BLaER1 treated with 17β-estradiol and CSF1 and Interleukin-3, amounts not matched to agents 10 nM and 100 nM (cell line): ENCODE measurements at regions not wholly inside any gene's neighbourhood (a gene's known extent, or its start where the extent isn't known, plus 50 kb on each side); places are given as distances from the start of the nearest gene placed in this dataset.
A peak's percentile ranks its signal among the peaks of the same experiment; 100 is the strongest.
"Not testable (repeated sequence)": the region's sequence is repeated elsewhere in the genome, so short reads cannot be mapped to it uniquely, and the experiment has no call there.

Experiments used
- H3K27ac ChIP-seq, 11 experiments: shearing (Covaris generic); formaldehyde crosslinking; 2 replicates each; pipeline ENCODE4 v1.8.1; 2022
- H3K27me3 ChIP-seq, 11 experiments: shearing (Covaris generic); formaldehyde crosslinking; 2 replicates each; pipeline ENCODE4 v1.8.1; 2022
- H3K36me3 ChIP-seq, 11 experiments: shearing (Covaris generic); formaldehyde crosslinking; 2 replicates each; pipeline ENCODE4 v1.8.1; 2022
- H3K4me1 ChIP-seq, 10 experiments: shearing (Covaris generic); formaldehyde crosslinking; 2 replicates each; pipeline ENCODE4 v1.8.1; 2022
- H3K4me2 ChIP-seq, 11 experiments: shearing (Covaris generic); formaldehyde crosslinking; 2 replicates each; pipeline ENCODE4 v1.8.1; 2022
- H3K4me3 ChIP-seq, 10 experiments: shearing (Covaris generic); formaldehyde crosslinking; 2 replicates each; pipeline ENCODE4 v1.8.1; 2022
- H3K9ac ChIP-seq, 11 experiments: shearing (Covaris generic); formaldehyde crosslinking; 2 replicates each; pipeline ENCODE4 v1.8.1; 2022
- H3K9me3 ChIP-seq, 11 experiments: shearing (Covaris generic); formaldehyde crosslinking; replicated peaks in 1 of 11; 2 replicates each; pipeline ENCODE4 v1.8.1; 2022
- H4K20me1 ChIP-seq, 11 experiments: shearing (Covaris generic); formaldehyde crosslinking; 2 replicates each; pipeline ENCODE4 v1.8.1; 2022

- H3K4me3 ChIP-seq, result peak overlapping the region in 7 of 10 experiments; percentile 32 to 55 (median 41); a peak in 11 of 20 replicates
- not testable (repeated sequence) for H3K36me3 ChIP-seq, H3K9ac ChIP-seq, H3K9me3 ChIP-seq, H4K20me1 ChIP-seq, H3K27ac ChIP-seq, H3K4me1 ChIP-seq
- H3K4me2 ChIP-seq, result peak overlapping the region in 10 of 11 experiments; percentile 6 to 52 (median 38); a peak in 10 of 22 replicates
- H3K27me3 ChIP-seq, result peaks cover 7 to 28% (median 24%) of the 10 kb centered on the region in 11 experiments
Measured at GRCh38 chr7:65140543-65141404, 134.3 kb upstream of the ERV3-1 start.

GRCh38 chr7:65136850-65137249, 130.4 kb upstream of the ERV3-1 start:
- peaks cover 3 to 22% (median 19%) of the 10 kb centered on the region in 11 experiments; a peak in 21 of 22 replicates for H3K27me3 ChIP-seq
- H4K20me1 ChIP-seq, H3K4me1 ChIP-seq, H3K4me3 ChIP-seq, H3K36me3 ChIP-seq, H3K9ac ChIP-seq, H3K4me2 ChIP-seq, H3K27ac ChIP-seq, H3K9me3 ChIP-seq: not testable (repeated sequence)

DNA sequence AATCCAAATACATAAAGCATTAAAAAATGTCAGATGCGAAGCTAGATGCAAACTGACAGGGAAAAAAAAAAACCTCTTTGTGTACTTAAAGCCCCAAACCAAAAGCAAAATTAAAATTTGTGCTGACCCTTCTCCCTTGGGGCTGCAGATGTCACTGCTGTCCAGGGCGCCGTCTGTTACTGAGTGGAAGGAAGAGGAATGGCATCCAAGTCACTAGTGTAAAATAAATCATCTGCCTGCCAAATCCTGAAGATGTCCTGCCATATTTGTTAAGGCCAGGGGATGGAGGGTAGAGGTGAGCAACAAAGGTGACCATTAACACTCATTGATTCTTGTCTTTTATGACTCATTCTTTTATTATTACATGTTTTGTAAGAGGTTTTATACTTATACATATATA, 126.6 kb upstream of the ERV3-1 start:
- H3K4me1 ChIP-seq, H3K36me3 ChIP-seq: not testable (repeated sequence)

GRCh38 chr7:65132256-65132655, 125.8 kb upstream of the ERV3-1 start:
- not testable (repeated sequence) for H3K27ac ChIP-seq, H3K36me3 ChIP-seq, H3K9ac ChIP-seq, H3K4me2 ChIP-seq, H3K4me1 ChIP-seq, H3K9me3 ChIP-seq, H3K27me3 ChIP-seq, H4K20me1 ChIP-seq, H3K4me3 ChIP-seq

More for the DNA sequence above, 126.6 kb upstream of the ERV3-1 start:
- H4K20me1 ChIP-seq, H3K27ac ChIP-seq, H3K4me2 ChIP-seq, H3K9me3 ChIP-seq, H3K9ac ChIP-seq, H3K4me3 ChIP-seq, H3K27me3 ChIP-seq: not testable (repeated sequence)

GRCh38 chr7:65127364-65127763, 120.9 kb upstream of the ERV3-1 start:
- not testable (repeated sequence) for H3K4me1 ChIP-seq, H4K20me1 ChIP-seq, H3K4me2 ChIP-seq, H3K9ac ChIP-seq, H3K36me3 ChIP-seq, H3K9me3 ChIP-seq, H3K27me3 ChIP-seq, H3K4me3 ChIP-seq, H3K27ac ChIP-seq

GRCh38 chr7:65124600-65124999, 118.1 kb upstream of the ERV3-1 start:
- not testable (repeated sequence) for H3K4me1 ChIP-seq

DNA sequence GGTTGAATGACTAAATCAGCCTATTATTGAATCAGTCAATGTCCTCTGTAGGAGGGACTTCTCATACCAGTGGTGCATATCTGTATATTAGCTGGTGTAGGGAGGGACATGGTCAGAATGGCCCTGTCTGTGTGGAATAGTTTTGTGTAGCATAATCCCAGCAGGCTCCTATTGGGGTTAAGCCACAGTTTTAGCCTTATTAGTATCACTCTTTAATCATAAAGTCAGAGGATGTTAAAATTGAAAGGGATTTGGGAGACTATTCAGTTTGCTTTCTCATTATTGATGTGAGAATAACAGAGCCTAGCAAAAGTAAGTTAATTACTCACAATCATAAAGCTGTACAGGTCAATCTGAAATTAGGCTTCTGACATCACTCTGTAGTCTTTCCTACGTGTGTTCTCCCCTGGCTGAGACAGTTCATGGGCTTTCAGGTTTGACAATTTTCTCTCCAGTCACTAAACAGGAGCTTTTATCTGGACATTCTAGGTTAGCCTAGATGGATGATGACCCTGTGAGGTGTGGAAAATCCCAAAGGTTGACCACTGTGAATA, 99.2 kb upstream of the ERV3-1 start:
- not testable (repeated sequence) for H3K36me3 ChIP-seq, H3K4me1 ChIP-seq, H3K9me3 ChIP-seq, H4K20me1 ChIP-seq, H3K27me3 ChIP-seq, H3K4me2 ChIP-seq, H3K4me3 ChIP-seq, H3K9ac ChIP-seq, H3K27ac ChIP-seq

More at GRCh38 chr7:65124600-65124999, 118.1 kb upstream of the ERV3-1 start:
- H4K20me1 ChIP-seq, H3K27me3 ChIP-seq, H3K4me3 ChIP-seq, H3K27ac ChIP-seq, H3K4me2 ChIP-seq, H3K9me3 ChIP-seq, H3K9ac ChIP-seq, H3K36me3 ChIP-seq: not testable (repeated sequence)

GRCh38 chr7:65100499-65100898, 94.0 kb upstream of the ERV3-1 start:
- H3K4me3 ChIP-seq, H3K4me2 ChIP-seq, H3K27ac ChIP-seq, H3K9me3 ChIP-seq, H3K9ac ChIP-seq, H4K20me1 ChIP-seq, H3K4me1 ChIP-seq, H3K36me3 ChIP-seq, H3K27me3 ChIP-seq: not testable (repeated sequence)

DNA sequence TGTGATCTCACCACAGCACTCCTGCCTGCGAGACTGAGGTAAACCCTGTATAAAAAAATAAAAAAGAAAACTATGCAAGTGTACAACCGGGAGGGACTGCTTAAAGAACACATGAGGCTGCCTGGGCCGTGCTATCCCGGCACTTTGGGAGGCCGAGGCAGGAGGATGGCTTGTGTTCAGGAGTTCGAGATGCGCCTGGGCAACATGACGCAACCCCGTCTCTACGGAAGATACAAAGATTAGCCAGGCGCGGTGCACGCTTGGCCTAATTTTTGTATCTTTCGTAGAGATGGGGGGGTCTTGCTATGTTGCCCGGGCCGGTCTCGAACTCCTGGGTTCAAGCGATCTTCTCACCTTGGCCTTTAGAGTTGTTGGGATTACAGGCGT, 75.2 kb upstream of the ERV3-1 start:
- Histone ChIP-seq H3K27ac (peak overlapping the region in 4 of 11 experiments; percentile 30 to 63 (median 41); a peak in 3 of 22 replicates), H3K4me3 (peak overlapping the region; percentile 56 to 71 (median 64); a peak in 15 of 20 replicates), H3K4me2 (peak overlapping the region in 5 of 11 experiments; percentile 5 to 41 (median 26); a peak in 1 of 22 replicates)
- not testable (repeated sequence) for H3K36me3 ChIP-seq, H3K9me3 ChIP-seq, H3K27me3 ChIP-seq, H4K20me1 ChIP-seq, H3K9ac ChIP-seq, H3K4me1 ChIP-seq

DNA sequence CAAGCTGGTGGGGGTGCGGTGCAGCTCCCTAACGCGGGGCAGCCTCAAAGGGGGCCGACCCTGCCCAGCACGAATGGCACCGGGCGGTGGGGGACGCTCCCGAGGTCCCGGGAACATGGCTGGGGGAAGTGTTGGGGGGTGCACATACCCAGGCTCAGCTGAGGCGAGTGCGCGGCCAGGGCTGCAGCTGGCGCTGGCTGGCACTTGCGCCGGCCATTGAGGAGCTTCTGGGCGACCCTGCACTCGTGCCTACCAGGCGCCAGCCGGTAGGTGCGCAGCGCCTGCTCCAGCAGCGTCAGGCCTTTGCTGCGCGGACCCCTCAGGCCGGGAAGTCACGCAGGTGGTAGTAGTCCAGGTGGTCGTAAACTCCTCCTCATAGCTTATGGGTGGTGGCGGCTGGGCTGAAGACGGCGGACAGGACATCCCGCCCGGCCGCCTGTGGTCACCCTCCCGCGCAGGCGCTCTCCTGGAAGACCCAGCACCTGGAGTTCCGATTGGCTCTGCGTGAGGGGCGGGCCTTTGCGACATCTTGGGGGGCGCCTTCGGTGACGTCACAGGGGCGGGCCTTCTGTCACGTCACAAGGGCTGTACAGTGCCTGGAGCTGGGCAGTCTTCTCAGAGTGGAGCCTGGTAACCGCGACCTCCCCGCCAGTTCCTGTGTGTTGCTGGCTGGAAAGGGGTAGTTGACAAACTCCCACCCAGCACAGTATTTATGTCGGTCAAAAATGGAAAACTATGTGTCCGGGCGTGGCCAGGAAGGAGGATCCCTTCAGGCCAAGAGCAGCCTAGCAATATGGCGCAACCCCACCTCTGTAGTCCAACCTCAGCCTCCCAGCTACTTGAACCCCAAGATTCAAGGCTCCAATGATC, 74.5 kb upstream of the ERV3-1 start:
- peak overlapping the region in 10 of 11 experiments; percentile 30 to 63 (median 52); a peak in 16 of 22 replicates for H3K27ac ChIP-seq

DNA sequence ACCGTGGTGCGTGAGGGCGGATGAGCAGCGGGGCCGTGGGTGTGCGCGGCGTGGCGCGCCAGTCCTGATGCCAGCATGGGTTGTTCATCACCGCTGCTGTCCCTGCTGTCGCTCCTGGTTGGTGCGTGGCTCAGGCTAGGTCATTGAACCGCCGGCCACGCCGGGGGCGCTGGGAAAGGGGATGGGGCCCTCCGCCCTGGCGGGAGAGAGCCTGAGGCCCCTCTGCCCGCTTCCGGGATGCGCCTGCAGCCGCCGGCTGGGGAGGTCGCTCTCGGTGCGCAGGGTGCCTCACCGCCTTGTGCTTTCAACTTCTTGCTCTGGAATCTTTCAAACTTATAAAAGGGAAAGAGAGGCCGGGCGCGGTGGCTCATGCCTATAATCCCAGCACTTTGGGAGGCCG, 68.5 kb upstream of the ERV3-1 start:
- not testable (repeated sequence) for H3K27me3 ChIP-seq, H3K4me2 ChIP-seq, H3K9me3 ChIP-seq, H4K20me1 ChIP-seq, H3K27ac ChIP-seq, H3K9ac ChIP-seq, H3K4me1 ChIP-seq, H3K4me3 ChIP-seq
- H3K36me3 ChIP-seq, result peaks cover 0 to 17% (median 12%) of the 10 kb centered on the region in 11 experiments; a peak in 18 of 22 replicates

More for the DNA sequence above, 74.5 kb upstream of the ERV3-1 start:
- H3K27me3 ChIP-seq, H3K4me1 ChIP-seq, H3K9me3 ChIP-seq, H3K36me3 ChIP-seq, H4K20me1 ChIP-seq: not testable (repeated sequence)
- peak overlapping the region; percentile 56 to 71 (median 64) for H3K4me3 ChIP-seq
- H3K9ac ChIP-seq, result peak overlapping the region; percentile 53 to 75 (median 68)
- peak overlapping the region; percentile 11 to 60 (median 48); a peak in 15 of 22 replicates for H3K4me2 ChIP-seq

DNA sequence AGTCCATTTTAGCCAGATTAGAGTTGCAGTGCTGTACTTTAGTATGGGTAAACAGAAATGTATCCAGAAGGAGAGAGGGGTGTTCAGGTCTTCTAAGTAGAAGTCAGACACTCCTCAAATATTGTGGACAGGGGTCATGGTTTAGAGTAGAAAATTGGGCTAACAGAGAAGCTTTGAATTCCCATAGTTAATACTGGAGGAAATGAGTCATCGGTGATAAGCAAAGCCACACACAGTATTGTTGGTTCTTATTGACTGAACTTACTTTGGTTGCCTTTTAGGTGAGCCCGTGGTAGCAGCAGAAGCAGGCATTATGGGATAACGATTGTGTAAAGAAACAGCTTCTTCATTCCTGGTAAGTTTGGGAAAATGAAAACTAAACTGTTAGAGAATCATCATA, 66.7 kb upstream of the ERV3-1 start:
- H3K27ac ChIP-seq, H3K9ac ChIP-seq: not testable (repeated sequence)

DNA sequence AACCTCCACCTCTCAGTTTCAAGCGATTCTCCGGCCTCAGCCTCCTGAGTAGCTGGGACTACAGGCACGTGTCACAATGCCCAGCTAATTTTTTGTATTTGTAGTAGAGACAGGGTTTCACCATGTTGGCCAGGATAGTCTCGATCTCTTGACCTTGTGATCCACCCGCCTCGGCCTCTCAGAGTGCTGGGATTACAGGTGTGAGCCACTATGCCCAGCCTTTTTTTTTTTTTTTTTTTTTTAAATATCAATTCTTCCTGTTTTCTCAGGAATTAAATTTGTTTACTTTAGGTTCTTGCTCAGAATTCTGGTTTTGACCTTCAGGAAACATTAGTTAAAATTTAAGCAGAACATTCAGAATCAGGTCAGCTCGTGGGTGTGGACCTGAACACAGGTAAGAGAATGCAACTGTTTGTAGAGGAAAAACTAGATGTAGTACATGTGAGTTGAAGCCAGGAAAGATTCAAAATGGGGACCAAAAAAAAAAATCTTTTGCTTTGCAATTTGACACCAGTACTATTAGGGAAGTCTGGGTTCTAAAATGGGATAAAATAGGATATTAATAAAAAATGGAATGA, 65.5 kb upstream of the ERV3-1 start:
- not testable (repeated sequence) for H4K20me1 ChIP-seq, H3K9me3 ChIP-seq, H3K27ac ChIP-seq, H3K27me3 ChIP-seq, H3K4me3 ChIP-seq, H3K4me2 ChIP-seq, H3K4me1 ChIP-seq, H3K9ac ChIP-seq
- peaks cover 0 to 30% (median 15%) of the 10 kb centered on the region in 11 experiments; a peak in 19 of 22 replicates for H3K36me3 ChIP-seq

More for the DNA sequence above, 66.7 kb upstream of the ERV3-1 start:
- H3K4me1 ChIP-seq, H3K4me2 ChIP-seq, H3K27me3 ChIP-seq, H3K9me3 ChIP-seq, H4K20me1 ChIP-seq, H3K4me3 ChIP-seq: not testable (repeated sequence)
- peaks cover 0 to 30% (median 14%) of the 10 kb centered on the region in 11 experiments; a peak in 19 of 22 replicates for H3K36me3 ChIP-seq
